ENCODE measurements at regions not wholly inside any gene's neighbourhood (a gene's known extent, or its start where the extent isn't known, plus 50 kb on each side); places are given as distances from the start of the nearest gene placed in this dataset.

DNA sequence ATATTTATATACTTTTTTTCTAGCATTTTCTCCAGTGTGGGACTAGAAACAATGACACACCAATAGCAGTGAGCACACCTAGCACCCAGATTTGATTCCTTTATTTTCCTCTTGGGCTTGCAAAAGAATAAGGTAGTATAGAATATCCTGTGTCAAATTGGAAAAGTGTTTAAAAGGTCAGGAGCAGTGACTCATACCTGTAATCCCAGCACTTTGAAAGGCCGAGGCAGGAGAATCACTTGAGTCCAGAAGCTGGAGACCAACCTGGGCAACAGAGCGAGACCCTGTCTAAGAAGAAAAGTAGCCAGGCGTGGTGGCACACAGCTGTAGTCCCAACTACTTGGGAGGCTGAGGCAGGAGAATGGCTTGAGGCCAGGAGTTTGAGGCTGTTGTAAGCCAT, 53.8 kb upstream of the SGPP1 start:
- TF ChIP-seq CTCF (conservative IDR thresholded peaks at IDR 0.05; ENCODE audit: low read depth, low read length) (no peak), EZH2 (IDR thresholded peaks at IDR 0.05; ENCODE audit: borderline replicate concordance, low read depth, low read length, poor library complexity, severe bottlenecking) (no peak)

Measured in A673 (cell line).